ENCODE measurements at regions not wholly inside any gene's neighbourhood (a gene's known extent, or its start where the extent isn't known, plus 50 kb on each side); places are given as distances from the start of the nearest gene placed in this dataset.
"Not testable (repeated sequence)": the region's sequence is repeated elsewhere in the genome, so short reads cannot be mapped to it uniquely, and the experiment has no call there.

- H3K9me3 Mint-ChIP-seq, result no peaks in the 10 kb centered on the region
- H3K4me3 Mint-ChIP-seq, result no peak overlapping the region
- H3K27ac Mint-ChIP-seq, result no peak overlapping the region
- H3K4me1 Mint-ChIP-seq, result no peaks in the 10 kb centered on the region
- ATAC-seq (no peak), DNase-seq (ENCODE audit: low spot score in 2 of 2) (no peak)
- H3K36me3 Mint-ChIP-seq, result no peaks in the 10 kb centered on the region
These were observed 203.5 kb downstream of the ATXN7L3B start for GRCh38 chr12:74741112-74741511.

GRCh38 chr12:74747305-74747704, 209.7 kb downstream of the ATXN7L3B start:
- no peaks in the 10 kb centered on the region for H3K9me3 Mint-ChIP-seq

GRCh38 chr12:74751441-74751840, 213.8 kb downstream of the ATXN7L3B start:
- no peaks in the 10 kb centered on the region for H3K4me1 Mint-ChIP-seq
- H3K27ac Mint-ChIP-seq, result no peak overlapping the region
- ATAC-seq (no peak), DNase-seq (ENCODE audit: low spot score in 2 of 2) (no peak)
- no peak overlapping the region for H3K4me3 Mint-ChIP-seq
- no peaks in the 10 kb centered on the region for H3K9me3 Mint-ChIP-seq
- no peaks in the 10 kb centered on the region for H3K36me3 Mint-ChIP-seq

More at GRCh38 chr12:74747305-74747704, 209.7 kb downstream of the ATXN7L3B start:
- ATAC-seq (no peak), DNase-seq (ENCODE audit: low spot score in 2 of 2) (no peak)
- H3K4me3 Mint-ChIP-seq, result no peak overlapping the region
- H3K36me3 Mint-ChIP-seq, result no peaks in the 10 kb centered on the region
- H3K27ac Mint-ChIP-seq, result no peak overlapping the region
- no peaks in the 10 kb centered on the region for H3K4me1 Mint-ChIP-seq

- DNase-seq (ENCODE audit: low spot score in 2 of 2) (no peak), ATAC-seq (no peak)
- H3K9me3 Mint-ChIP-seq, result no peaks in the 10 kb centered on the region
- no peaks in the 10 kb centered on the region for H3K36me3 Mint-ChIP-seq
- H3K27ac Mint-ChIP-seq, result no peak overlapping the region
- no peaks in the 10 kb centered on the region for H3K4me1 Mint-ChIP-seq
- H3K4me3 Mint-ChIP-seq, result no peak overlapping the region
These were observed 214.6 kb downstream of the ATXN7L3B start for GRCh38 chr12:74752215-74752614.

GRCh38 chr12:74770552-74770951, 232.9 kb downstream of the ATXN7L3B start:
- no peaks in the 10 kb centered on the region for H3K36me3 Mint-ChIP-seq
- H3K4me1 Mint-ChIP-seq, result no peaks in the 10 kb centered on the region
- H3K4me3 Mint-ChIP-seq, result no peak overlapping the region
- no peaks in the 10 kb centered on the region for H3K9me3 Mint-ChIP-seq
- ATAC-seq (no peak), DNase-seq (ENCODE audit: low spot score in 2 of 2) (no peak)
- no peak overlapping the region for H3K27ac Mint-ChIP-seq

GRCh38 chr12:74775276-74775675, 237.6 kb downstream of the ATXN7L3B start:
- Mint-ChIP-seq H3K36me3 (no peaks in the 10 kb centered on the region), H3K4me1 (no peaks in the 10 kb centered on the region), H3K4me3 (no peak overlapping the region), H3K9me3 (no peaks in the 10 kb centered on the region), H3K27ac (no peak overlapping the region)
- ATAC-seq (no peak), DNase-seq (ENCODE audit: low spot score in 2 of 2) (no peak)

GRCh38 chr12:74776378-74776777, 238.7 kb downstream of the ATXN7L3B start:
- no peaks in the 10 kb centered on the region for H3K4me1 Mint-ChIP-seq
- no peak for DNase-seq (ENCODE audit: low spot score in 2 of 2)
- no peaks in the 10 kb centered on the region for H3K9me3 Mint-ChIP-seq
- ATAC-seq, result no peak
- no peak overlapping the region for H3K4me3 Mint-ChIP-seq
- no peaks in the 10 kb centered on the region for H3K36me3 Mint-ChIP-seq
- no peak overlapping the region for H3K27ac Mint-ChIP-seq

- no peak overlapping the region for H3K27ac Mint-ChIP-seq
- ATAC-seq (no peak), DNase-seq (ENCODE audit: low spot score in 2 of 2) (no peak)
- no peaks in the 10 kb centered on the region for H3K9me3 Mint-ChIP-seq
- H3K36me3 Mint-ChIP-seq, result no peaks in the 10 kb centered on the region
- no peak overlapping the region for H3K4me3 Mint-ChIP-seq
- no peaks in the 10 kb centered on the region for H3K4me1 Mint-ChIP-seq
These were observed 242.7 kb downstream of the ATXN7L3B start for GRCh38 chr12:74780182-74780849.

GRCh38 chr12:74780850-74781241, 243.2 kb downstream of the ATXN7L3B start:
- not testable (repeated sequence) for H3K4me1 Mint-ChIP-seq; H3K36me3 Mint-ChIP-seq; H3K27ac Mint-ChIP-seq; DNase-seq (ENCODE audit: low spot score in 2 of 2); ATAC-seq; H3K9me3 Mint-ChIP-seq; H3K4me3 Mint-ChIP-seq

GRCh38 chr12:74781991-74782485, 244.4 kb downstream of the ATXN7L3B start:
- ATAC-seq (no peak), DNase-seq (ENCODE audit: low spot score in 2 of 2) (no peak)
- no peak overlapping the region for H3K27ac Mint-ChIP-seq

GRCh38 chr12:74790931-74791330, 253.3 kb downstream of the ATXN7L3B start:
- no peaks in the 10 kb centered on the region for H3K4me1 Mint-ChIP-seq
- H3K4me3 Mint-ChIP-seq, result no peak overlapping the region
- DNase-seq (ENCODE audit: low spot score in 2 of 2), result no peak
- H3K27ac Mint-ChIP-seq, result no peak overlapping the region
- no peaks in the 10 kb centered on the region for H3K36me3 Mint-ChIP-seq
- ATAC-seq, result no peak
- peaks cover 4% of the 10 kb centered on the region for H3K9me3 Mint-ChIP-seq

More at GRCh38 chr12:74781991-74782485, 244.4 kb downstream of the ATXN7L3B start:
- H3K4me1 Mint-ChIP-seq, result no peaks in the 10 kb centered on the region
- no peaks in the 10 kb centered on the region for H3K36me3 Mint-ChIP-seq
- H3K4me3 Mint-ChIP-seq, result no peak overlapping the region
- H3K9me3 Mint-ChIP-seq, result no peaks in the 10 kb centered on the region

- no peak for ATAC-seq
- Mint-ChIP-seq H3K36me3 (no peaks in the 10 kb centered on the region), H3K4me1 (no peaks in the 10 kb centered on the region), H3K4me3 (no peak overlapping the region), H3K27ac (no peak overlapping the region), H3K9me3 (peaks cover 4% of the 10 kb centered on the region)
- DNase-seq (ENCODE audit: low spot score in 2 of 2), result no peak
These were observed 253.7 kb downstream of the ATXN7L3B start for GRCh38 chr12:74791365-74791764.

- ATAC-seq (peak; percentile 39), DNase-seq (ENCODE audit: low spot score in 2 of 2) (no peak)
- Mint-ChIP-seq H3K27ac (no peak overlapping the region), H3K36me3 (no peaks in the 10 kb centered on the region), H3K4me1 (no peaks in the 10 kb centered on the region), H3K4me3 (no peak overlapping the region), H3K9me3 (peaks cover 4% of the 10 kb centered on the region)
These were observed 256.9 kb downstream of the ATXN7L3B start for GRCh38 chr12:74794522-74794921.

- ATAC-seq (no peak), DNase-seq (ENCODE audit: low spot score in 2 of 2) (no peak)
- H3K27ac Mint-ChIP-seq, result no peak overlapping the region
- no peaks in the 10 kb centered on the region for H3K9me3 Mint-ChIP-seq
- no peaks in the 10 kb centered on the region for H3K36me3 Mint-ChIP-seq
- H3K4me1 Mint-ChIP-seq, result no peaks in the 10 kb centered on the region
- no peak overlapping the region for H3K4me3 Mint-ChIP-seq
These were observed 264.0 kb downstream of the ATXN7L3B start for GRCh38 chr12:74801625-74802024.

GRCh38 chr12:74816398-74817175, 279.0 kb downstream of the ATXN7L3B start:
- peak; percentile 48 for ATAC-seq

GRCh38 chr12:74817499-74817898, 279.9 kb downstream of the ATXN7L3B start:
- no peaks in the 10 kb centered on the region for H3K9me3 Mint-ChIP-seq
- H3K4me3 Mint-ChIP-seq, result no peak overlapping the region
- no peak overlapping the region for H3K27ac Mint-ChIP-seq
- no peaks in the 10 kb centered on the region for H3K36me3 Mint-ChIP-seq
- DNase-seq (ENCODE audit: low spot score in 2 of 2) (no peak), ATAC-seq (peak; percentile 24)
- no peaks in the 10 kb centered on the region for H3K4me1 Mint-ChIP-seq

More at GRCh38 chr12:74816398-74817175, 279.0 kb downstream of the ATXN7L3B start:
- Mint-ChIP-seq H3K4me1 (no peaks in the 10 kb centered on the region), H3K4me3 (no peak overlapping the region), H3K9me3 (no peaks in the 10 kb centered on the region), H3K27ac (no peak overlapping the region), H3K36me3 (no peaks in the 10 kb centered on the region)
- DNase-seq (ENCODE audit: low spot score in 2 of 2), result no peak

Data from stimulated activated effector memory CD8-positive, alpha-beta T cell treated with anti-CD3 and anti-CD28 coated beads, Interleukin-12 subunit alpha, Interleukin-12 subunit beta, amount 100 ng/mL, for 72 hours (primary cell).